ENCODE measurements at regions not wholly inside any gene's neighbourhood (a gene's known extent, or its start where the extent isn't known, plus 50 kb on each side); places are given as distances from the start of the nearest gene placed in this dataset.

GRCh38 chr22:47423861-47424820 lies 661.7 kb downstream of the TBC1D22A start:
- no peak for TF ChIP-seq POLR2AphosphoS5 (IDR thresholded peaks at IDR 0.05; ENCODE audit: low read depth, low read length)
- no peak for TF ChIP-seq POLR2A (IDR thresholded peaks at IDR 0.05; ENCODE audit: borderline replicate concordance, extremely low read depth, insufficient read depth, insufficient read length)
- no peak for TF ChIP-seq REST (IDR thresholded peaks at IDR 0.05; ENCODE audit: low read depth)
- no peak for TF ChIP-seq CTCF (IDR thresholded peaks at IDR 0.05 in 2 of 3, conservative IDR thresholded peaks at IDR 0.05 in 1 of 3; ENCODE audit: borderline replicate concordance in 1 of 3, insufficient read depth in 1 of 3, low read depth in 2 of 3, low read length in 2 of 3)
- no peak for TF ChIP-seq EZH2phosphoT487 (IDR thresholded peaks at IDR 0.05; ENCODE audit: borderline replicate concordance)
